H9 (cell line): ENCODE measurements at regions not wholly inside any gene's neighbourhood (a gene's known extent, or its start where the extent isn't known, plus 50 kb on each side); places are given as distances from the start of the nearest gene placed in this dataset.

Source experiments
- DNase-seq: peaks from one replicate; pipeline ENCODE4 v3.0.0-alpha.2; 2017
- H2AFZ ChIP-seq: one replicate; pipeline ENCODE4 v1.6.1; 2013; ENCODE audit warnings: mild to moderate bottlenecking, low read length, control low read depth, moderate library complexity
- H2AK5ac ChIP-seq: 2 replicates; pipeline ENCODE4 v1.6.1; 2013; ENCODE audit warnings: low read length, control low read depth, mixed read lengths; ENCODE audit not compliant: insufficient read length
- H2BK120ac ChIP-seq: one replicate; pipeline ENCODE4 v1.6.1; 2013; ENCODE audit warnings: low read depth, mild to moderate bottlenecking, low read length, control low read depth, inconsistent platforms; ENCODE audit not compliant: poor library complexity, severe bottlenecking
- H2BK12ac ChIP-seq: 2 replicates; pipeline ENCODE4 v1.6.1; 2013; ENCODE audit warnings: low read length, control low read depth, mixed read lengths, low read depth; ENCODE audit not compliant: insufficient read length
- H2BK15ac ChIP-seq: 2 replicates; pipeline ENCODE4 v1.6.1; 2013; ENCODE audit warnings: low read depth, low read length, control low read depth
- H2BK20ac ChIP-seq: one replicate; pipeline ENCODE4 v1.6.1; 2013; ENCODE audit warnings: low read depth, mild to moderate bottlenecking, low read length, control low read depth, inconsistent platforms; ENCODE audit not compliant: poor library complexity, severe bottlenecking
- H2BK5ac ChIP-seq: 2 replicates; pipeline ENCODE4 v1.6.1; 2013; ENCODE audit warnings: low read length, control low read depth, mixed read lengths; ENCODE audit not compliant: insufficient read length
- H3K14ac ChIP-seq: 2 replicates; pipeline ENCODE4 v1.6.1; 2013; ENCODE audit warnings: low read length, control low read depth; ENCODE audit not compliant: insufficient read depth
- H3K18ac ChIP-seq: 2 replicates; pipeline ENCODE4 v1.6.1; 2013; ENCODE audit warnings: low read depth, mild to moderate bottlenecking, mixed read lengths, low read length, control low read depth; ENCODE audit not compliant: insufficient read length
- H3K23ac ChIP-seq: 2 replicates; pipeline ENCODE4 v1.6.1; 2013; ENCODE audit warnings: low read length, control low read depth, mixed read lengths, low read depth; ENCODE audit not compliant: insufficient read length
- H3K23me2 ChIP-seq: 2 replicates; pipeline ENCODE4 v1.6.1; 2013; ENCODE audit warnings: low read depth, mild to moderate bottlenecking, mixed read lengths, low read length, control low read depth; ENCODE audit not compliant: insufficient read length, poor library complexity, severe bottlenecking
- H3K27ac ChIP-seq: 2 replicates; pipeline ENCODE4 v1.5.1; 2013; ENCODE audit warnings: low read length, control low read depth, mixed read lengths, low read depth; ENCODE audit not compliant: insufficient read length
- H3K27me3 ChIP-seq: 2 replicates; pipeline ENCODE4 v1.6.1; 2013; ENCODE audit warnings: low read length, control low read depth, inconsistent platforms; ENCODE audit not compliant: insufficient read depth
- H3K4ac ChIP-seq: 2 replicates; pipeline ENCODE4 v1.6.1; 2013; ENCODE audit warnings: low read depth, mild to moderate bottlenecking, control low read depth, inconsistent platforms, low read length, moderate library complexity
- H3K4me1 ChIP-seq: 2 replicates; pipeline ENCODE4 v1.6.1; 2013; ENCODE audit warnings: low read length, control low read depth, inconsistent platforms; ENCODE audit not compliant: insufficient read depth
- H3K4me2 ChIP-seq: 2 replicates; pipeline ENCODE4 v1.6.1; 2013; ENCODE audit warnings: low read length, control low read depth, mixed read lengths; ENCODE audit not compliant: insufficient read length, insufficient read depth
- H3K56ac ChIP-seq: 2 replicates; pipeline ENCODE4 v1.6.1; 2013; ENCODE audit warnings: low read depth, mild to moderate bottlenecking, mixed read lengths, low read length, control low read depth; ENCODE audit not compliant: insufficient read length
- H3K79me1 ChIP-seq: 2 replicates; pipeline ENCODE4 v1.6.1; 2013; ENCODE audit warnings: low read depth, mild to moderate bottlenecking, moderate library complexity, low read length, control low read depth, inconsistent platforms; ENCODE audit not compliant: insufficient read depth, poor library complexity, severe bottlenecking
- H3K79me2 ChIP-seq: 2 replicates; pipeline ENCODE4 v1.6.1; 2013; ENCODE audit warnings: low read length, control low read depth, inconsistent platforms; ENCODE audit not compliant: insufficient read depth
- H3K9ac ChIP-seq: 2 replicates; pipeline ENCODE4 v1.6.1; 2013; ENCODE audit warnings: low read length, control low read depth, mixed read lengths; ENCODE audit not compliant: insufficient read length; ENCODE audit errors: extremely low read depth
- H3K9me3 ChIP-seq: one replicate; pipeline ENCODE4 v1.6.1; 2013; ENCODE audit warnings: low read depth, low read length, inconsistent platforms; ENCODE audit not compliant: control insufficient read depth
- H3T11ph ChIP-seq: one replicate; pipeline ENCODE4 v1.6.1; 2013; ENCODE audit warnings: mild to moderate bottlenecking, low read length, control low read depth, inconsistent platforms
- H4K20me1 ChIP-seq: one replicate; pipeline ENCODE4 v1.6.1; 2013; ENCODE audit not compliant: control insufficient read depth, insufficient read length, insufficient read depth
- H4K5ac ChIP-seq: 2 replicates; pipeline ENCODE4 v1.6.1; 2013; ENCODE audit warnings: low read depth, mild to moderate bottlenecking, mixed read lengths, low read length, control low read depth; ENCODE audit not compliant: insufficient read length
- H4K8ac ChIP-seq: replicated peaks from 2 replicates; pipeline ENCODE4 v1.6.1; 2013; ENCODE audit warnings: low read length, control low read depth, mixed read lengths, low read depth; ENCODE audit not compliant: insufficient read length
- H4K91ac ChIP-seq: 2 replicates; pipeline ENCODE4 v1.6.1; 2013; ENCODE audit warnings: low read depth, mild to moderate bottlenecking, moderate library complexity, mixed read lengths, low read length, control low read depth; ENCODE audit not compliant: insufficient read length
- H3K27ac Mint-ChIP-seq, 3 experiments: 2 replicates in 2 of 3; 3 replicates in 1 of 3; pipeline ENCODE4 v1.8.0; 2020 to 2021; ENCODE audit warnings: mixed read lengths in 3 of 3, mild to moderate bottlenecking in 1 of 3, moderate library complexity in 1 of 3
- H3K27me3 Mint-ChIP-seq: 2 replicates; pipeline ENCODE4 v1.8.0; 2021; ENCODE audit warnings: low read depth, mild to moderate bottlenecking, moderate library complexity, mixed read lengths
- H3K36me3 Mint-ChIP-seq, 3 experiments: 2 replicates in 2 of 3; 3 replicates in 1 of 3; pipeline ENCODE4 v1.8.0; 2020 to 2021; ENCODE audit warnings: low read depth in 3 of 3, mixed read lengths in 3 of 3; ENCODE audit not compliant: insufficient read depth in 1 of 3
- H3K4me1 Mint-ChIP-seq, 2 experiments: 2 replicates each; pipeline ENCODE4 v1.8.0; 2020; ENCODE audit warnings: mixed read lengths in 2 of 2
- H3K4me3 Mint-ChIP-seq, 2 experiments: 2 replicates in 1 of 2; 3 replicates in 1 of 2; pipeline ENCODE4 v1.8.0; 2020 to 2021; ENCODE audit warnings: mild to moderate bottlenecking in 2 of 2, mixed read lengths in 2 of 2, moderate library complexity in 1 of 2
- H3K9me3 Mint-ChIP-seq, 2 experiments: 2 replicates in 1 of 2; 3 replicates in 1 of 2; pipeline ENCODE4 v1.8.0; 2020; ENCODE audit warnings: mild to moderate bottlenecking in 2 of 2, mixed read lengths in 2 of 2, moderate library complexity in 1 of 2
- WGBS: extraction: QIAGEN DNeasy Blood & Tissue Kit; methylation state at CpG from one replicate; pipeline ENCODE4 v1.1.7; 2013; ENCODE audit warnings: missing lambda C conversion rate, low lambda C conversion rate, mixed read lengths; ENCODE audit not compliant: insufficient read length; ENCODE audit errors: extremely low coverage; 5-methylcytosine and 5-hydroxymethylcytosine counted together
- TF ChIP-seq, protein P1 (sequence below): fragments of 200-600 bp; sonication (generic); conservative IDR thresholded peaks from 3 replicates; pipeline ENCODE4 v1.8.0; 2021; ENCODE audit warnings: antibody characterized with exemption, mild to moderate bottlenecking

DNA sequence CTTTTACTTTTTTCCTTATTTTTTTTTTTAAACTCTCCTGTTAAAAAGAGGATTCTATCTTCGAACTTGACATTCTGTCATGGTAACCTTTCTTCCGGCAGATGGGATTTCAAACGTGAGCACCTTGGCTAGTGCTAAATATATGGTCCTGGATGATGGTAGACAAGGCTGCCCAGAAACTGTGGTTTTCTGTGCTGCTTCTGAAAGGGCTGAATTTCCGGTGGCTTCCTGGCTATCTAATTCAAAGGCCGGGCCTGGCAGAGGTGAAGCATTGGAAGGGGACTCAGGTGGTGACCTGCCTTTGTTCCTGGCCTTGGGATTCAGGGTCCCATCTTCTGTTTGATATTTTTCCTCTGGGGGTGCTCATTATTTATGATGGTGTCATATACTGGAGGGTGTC lies 118.6 kb upstream of the MYL2 start:
- no peaks in the 10 kb centered on the region for H3K9me3 ChIP-seq
- no peak overlapping the region for H2BK20ac ChIP-seq
- H3K27me3 ChIP-seq: peaks cover 11% of the 10 kb centered on the region; the same call in 1 of the 2 replicates
- H3K9me3 Mint-ChIP-seq: no peaks in the 10 kb centered on the region
- H4K91ac ChIP-seq: no peak overlapping the region
- no peak overlapping the region for H3K4me2 ChIP-seq
- H2BK120ac ChIP-seq: no peak overlapping the region
- peaks cover 0 to 6% (median 3%) of the 10 kb centered on the region in 3 experiments; a peak in 3 of 7 replicates for H3K36me3 Mint-ChIP-seq
- no peak overlapping the region for H4K5ac ChIP-seq
- no peaks in the 10 kb centered on the region; the same call in 1 of the 2 replicates for H3K4me1 ChIP-seq
- no peak overlapping the region for H2BK5ac ChIP-seq
- peaks cover 17% of the 10 kb centered on the region for H3K23me2 ChIP-seq
- H3K79me1 ChIP-seq: no peaks in the 10 kb centered on the region
- peaks cover 31% of the 10 kb centered on the region for H3K27me3 Mint-ChIP-seq
- H2BK12ac ChIP-seq: no peak overlapping the region
- peaks cover 24 to 38% of the 10 kb centered on the region in 2 experiments for H3K4me1 Mint-ChIP-seq
- H3K27ac Mint-ChIP-seq: no peak overlapping the region
- H3K18ac ChIP-seq: no peak overlapping the region
- no peak overlapping the region for H3T11ph ChIP-seq
- no peaks in the 10 kb centered on the region; the same call in 1 of the 2 replicates for H3K79me2 ChIP-seq
- no peak overlapping the region for H3K14ac ChIP-seq
- no peak overlapping the region for H3K23ac ChIP-seq
- H3K4ac ChIP-seq: no peak overlapping the region
- no peak overlapping the region for H3K27ac ChIP-seq
- no peak overlapping the region for H2AFZ ChIP-seq
- TF ChIP-seq, protein P1, sequence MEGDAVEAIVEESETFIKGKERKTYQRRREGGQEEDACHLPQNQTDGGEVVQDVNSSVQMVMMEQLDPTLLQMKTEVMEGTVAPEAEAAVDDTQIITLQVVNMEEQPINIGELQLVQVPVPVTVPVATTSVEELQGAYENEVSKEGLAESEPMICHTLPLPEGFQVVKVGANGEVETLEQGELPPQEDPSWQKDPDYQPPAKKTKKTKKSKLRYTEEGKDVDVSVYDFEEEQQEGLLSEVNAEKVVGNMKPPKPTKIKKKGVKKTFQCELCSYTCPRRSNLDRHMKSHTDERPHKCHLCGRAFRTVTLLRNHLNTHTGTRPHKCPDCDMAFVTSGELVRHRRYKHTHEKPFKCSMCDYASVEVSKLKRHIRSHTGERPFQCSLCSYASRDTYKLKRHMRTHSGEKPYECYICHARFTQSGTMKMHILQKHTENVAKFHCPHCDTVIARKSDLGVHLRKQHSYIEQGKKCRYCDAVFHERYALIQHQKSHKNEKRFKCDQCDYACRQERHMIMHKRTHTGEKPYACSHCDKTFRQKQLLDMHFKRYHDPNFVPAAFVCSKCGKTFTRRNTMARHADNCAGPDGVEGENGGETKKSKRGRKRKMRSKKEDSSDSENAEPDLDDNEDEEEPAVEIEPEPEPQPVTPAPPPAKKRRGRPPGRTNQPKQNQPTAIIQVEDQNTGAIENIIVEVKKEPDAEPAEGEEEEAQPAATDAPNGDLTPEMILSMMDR: no peak
- H3K56ac ChIP-seq: no peak overlapping the region
- no peak overlapping the region for H2BK15ac ChIP-seq
- no peaks in the 10 kb centered on the region for H4K20me1 ChIP-seq
- no peak overlapping the region for H4K8ac ChIP-seq
- WGBS: no CpG with 5 or more reads among the region's 5 CpGs
- H2AK5ac ChIP-seq: no peak overlapping the region
- DNase-seq: no peak
- H3K9ac ChIP-seq: no peak overlapping the region
- H3K4me3 Mint-ChIP-seq: no peak overlapping the region
